ENCODE measurements at regions not wholly inside any gene's neighbourhood (a gene's known extent, or its start where the extent isn't known, plus 50 kb on each side); places are given as distances from the start of the nearest gene placed in this dataset.

DNA sequence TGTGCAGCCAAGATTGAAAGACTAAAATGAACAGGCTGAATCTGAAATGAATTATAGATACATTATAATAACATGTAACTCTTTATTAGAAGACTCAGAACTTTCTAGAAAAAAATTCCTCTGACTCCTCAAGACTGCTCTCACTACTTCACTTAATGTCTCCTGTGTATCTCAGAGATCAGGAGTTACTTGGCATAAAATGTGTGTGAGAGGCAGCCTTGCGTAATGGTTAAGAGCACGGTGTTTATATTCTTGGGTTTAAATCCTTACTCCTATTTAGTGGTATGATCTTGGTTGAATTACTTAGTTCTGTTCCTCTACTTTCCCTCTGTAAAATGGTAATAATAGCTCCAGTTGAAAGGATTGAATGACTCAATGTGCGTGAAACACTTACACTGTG, 634.9 kb downstream of the LTN1 start:
- ChIA-PET POLR2A (no interaction called here), CTCF (interaction anchor here (1.0 kb wide), 1 partner anchor 10 kb away, joined by 4 read pairs; no protein-coding TSS in a partner anchor)
- no peak for DNase-seq (ENCODE audit: extremely low spot score)
- TF ChIP-seq, protein P1, sequence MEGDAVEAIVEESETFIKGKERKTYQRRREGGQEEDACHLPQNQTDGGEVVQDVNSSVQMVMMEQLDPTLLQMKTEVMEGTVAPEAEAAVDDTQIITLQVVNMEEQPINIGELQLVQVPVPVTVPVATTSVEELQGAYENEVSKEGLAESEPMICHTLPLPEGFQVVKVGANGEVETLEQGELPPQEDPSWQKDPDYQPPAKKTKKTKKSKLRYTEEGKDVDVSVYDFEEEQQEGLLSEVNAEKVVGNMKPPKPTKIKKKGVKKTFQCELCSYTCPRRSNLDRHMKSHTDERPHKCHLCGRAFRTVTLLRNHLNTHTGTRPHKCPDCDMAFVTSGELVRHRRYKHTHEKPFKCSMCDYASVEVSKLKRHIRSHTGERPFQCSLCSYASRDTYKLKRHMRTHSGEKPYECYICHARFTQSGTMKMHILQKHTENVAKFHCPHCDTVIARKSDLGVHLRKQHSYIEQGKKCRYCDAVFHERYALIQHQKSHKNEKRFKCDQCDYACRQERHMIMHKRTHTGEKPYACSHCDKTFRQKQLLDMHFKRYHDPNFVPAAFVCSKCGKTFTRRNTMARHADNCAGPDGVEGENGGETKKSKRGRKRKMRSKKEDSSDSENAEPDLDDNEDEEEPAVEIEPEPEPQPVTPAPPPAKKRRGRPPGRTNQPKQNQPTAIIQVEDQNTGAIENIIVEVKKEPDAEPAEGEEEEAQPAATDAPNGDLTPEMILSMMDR (IDR thresholded peaks at IDR 0.05; ENCODE audit: control extremely low read depth, extremely low read depth, low read depth, missing control alignments): no peak

DNA sequence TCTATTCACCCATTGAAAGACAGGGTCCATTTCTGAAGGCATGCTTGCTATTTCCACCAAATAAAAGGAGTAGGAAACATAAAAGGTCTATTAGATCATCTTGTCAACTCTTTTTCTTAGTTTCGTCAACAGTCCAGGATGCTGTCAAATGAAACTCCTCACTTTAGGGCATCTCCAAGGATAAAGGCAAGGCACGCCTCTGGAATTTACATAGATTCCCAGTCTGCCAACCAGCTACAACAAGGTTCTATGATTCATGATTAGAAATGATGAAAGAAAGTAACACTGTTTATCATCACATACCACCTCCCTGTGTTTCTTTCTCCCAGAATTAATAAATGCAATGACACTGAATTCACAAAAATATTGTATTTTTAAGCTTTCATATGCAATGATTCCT, 636.3 kb downstream of the LTN1 start:
- DNase-seq (ENCODE audit: extremely low spot score): no peak
- CTCF ChIA-PET: no interaction called here
- TF ChIP-seq, protein P1 (IDR thresholded peaks at IDR 0.05; ENCODE audit: control extremely low read depth, extremely low read depth, low read depth, missing control alignments): no peak
- POLR2A ChIA-PET: no interaction called here

DNA sequence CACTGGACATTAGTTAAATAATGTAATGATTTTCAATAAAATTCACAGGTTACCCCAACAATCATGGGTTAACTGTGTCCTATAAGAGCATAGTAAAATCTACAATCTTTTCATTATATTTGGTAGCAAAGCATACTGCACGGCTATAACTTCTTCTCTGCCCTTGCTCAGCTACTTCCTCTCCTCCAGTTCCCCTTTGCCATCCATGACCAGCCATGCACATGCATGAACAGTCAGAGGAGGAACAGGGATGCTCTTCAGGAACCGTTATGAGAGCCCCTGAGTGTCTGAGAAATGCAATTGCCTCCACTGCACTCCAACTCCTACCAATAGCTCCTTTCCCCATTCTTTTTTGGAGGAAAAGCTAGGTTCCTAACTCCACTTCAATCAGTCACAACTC, 646.7 kb downstream of the LTN1 start:
- ChIA-PET POLR2A (no interaction called here), CTCF (no interaction called here)
- TF ChIP-seq, protein P1 (IDR thresholded peaks at IDR 0.05; ENCODE audit: control extremely low read depth, extremely low read depth, low read depth, missing control alignments): no peak
- no peak for DNase-seq (ENCODE audit: extremely low spot score)

DNA sequence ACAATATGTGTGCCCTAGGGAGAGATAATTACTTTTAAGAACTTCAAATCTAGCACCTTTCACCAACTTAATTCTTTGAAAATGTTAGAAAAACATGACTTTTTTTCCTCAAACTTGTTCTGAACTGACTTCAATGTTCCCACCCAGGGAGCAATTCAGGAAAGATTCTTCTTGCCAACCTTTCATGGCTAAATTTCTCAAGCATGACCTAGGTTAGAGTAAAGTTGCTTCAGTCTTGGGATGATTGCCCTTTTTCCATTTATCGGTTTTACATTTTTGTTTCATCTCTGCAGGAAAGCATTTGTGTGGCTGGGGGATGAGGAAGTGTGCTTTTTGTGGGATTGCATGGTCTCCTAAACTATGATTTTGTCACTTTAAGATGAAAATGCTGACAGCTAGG, 647.7 kb downstream of the LTN1 start:
- ChIA-PET CTCF (no interaction called here), POLR2A (no interaction called here)
- no peak for DNase-seq (ENCODE audit: extremely low spot score)

DNA sequence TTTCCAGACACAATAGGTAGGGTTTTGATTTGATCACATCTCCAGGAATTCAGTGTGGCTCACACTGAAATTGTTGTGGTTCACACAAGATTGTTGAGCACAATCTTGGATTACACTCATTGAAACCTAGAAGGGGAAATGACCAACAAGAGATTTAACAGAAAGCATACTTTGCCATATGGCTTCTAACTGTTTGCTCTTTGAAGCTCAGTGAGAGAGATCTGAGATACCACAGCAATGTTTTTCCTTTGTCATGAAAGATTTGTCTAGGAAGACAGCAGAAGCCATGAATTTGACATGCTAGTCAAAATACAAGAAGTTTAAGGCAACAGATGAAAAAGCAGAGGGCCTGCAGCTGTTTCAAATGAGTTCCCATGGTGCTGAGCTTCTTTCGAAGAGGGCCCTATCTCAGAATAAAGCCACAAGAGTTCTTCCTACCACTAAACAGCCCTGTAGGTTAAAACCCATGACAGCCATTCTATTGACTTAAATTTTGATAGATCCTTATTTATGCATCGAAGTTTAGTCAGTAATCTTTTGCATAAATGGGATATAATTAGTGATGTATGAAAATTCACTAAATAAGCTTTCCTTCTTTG, 650.4 kb downstream of the LTN1 start:
- CTCF ChIA-PET: no interaction called here
- DNase-seq (ENCODE audit: extremely low spot score): no peak
- TF ChIP-seq, protein P1 (IDR thresholded peaks at IDR 0.05; ENCODE audit: control extremely low read depth, extremely low read depth, low read depth, missing control alignments): no peak
- POLR2A ChIA-PET: no interaction called here

More for the DNA sequence above, 647.7 kb downstream of the LTN1 start:
- TF ChIP-seq, protein P1 (IDR thresholded peaks at IDR 0.05; ENCODE audit: control extremely low read depth, extremely low read depth, low read depth, missing control alignments): no peak

DNA sequence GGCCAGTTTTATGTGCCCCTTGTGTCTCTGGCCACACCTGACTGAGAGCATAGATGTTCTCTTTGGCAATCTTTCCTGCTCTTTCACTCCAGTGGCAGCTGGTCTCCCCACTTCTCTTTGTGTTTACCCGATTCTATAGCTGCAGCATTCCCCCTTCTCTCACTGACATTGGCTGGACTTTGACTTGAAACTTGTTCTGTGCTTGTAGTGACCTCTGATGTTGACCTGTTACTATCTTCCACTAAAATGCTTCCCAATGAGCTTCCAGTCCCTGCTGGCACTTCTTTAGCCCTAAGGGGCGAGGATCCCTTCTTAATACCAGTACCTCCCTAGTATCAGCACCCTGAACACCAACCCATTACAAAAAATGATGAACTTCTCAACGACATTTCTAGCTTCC, 653.3 kb downstream of the LTN1 start:
- TF ChIP-seq, protein P1 (IDR thresholded peaks at IDR 0.05; ENCODE audit: control extremely low read depth, extremely low read depth, low read depth, missing control alignments): no peak
- CTCF ChIA-PET: no interaction called here
- POLR2A ChIA-PET: no interaction called here
- DNase-seq (ENCODE audit: extremely low spot score): no peak
